ENCODE measurements at regions not wholly inside any gene's neighbourhood (a gene's known extent, or its start where the extent isn't known, plus 50 kb on each side); places are given as distances from the start of the nearest gene placed in this dataset.

DNA sequence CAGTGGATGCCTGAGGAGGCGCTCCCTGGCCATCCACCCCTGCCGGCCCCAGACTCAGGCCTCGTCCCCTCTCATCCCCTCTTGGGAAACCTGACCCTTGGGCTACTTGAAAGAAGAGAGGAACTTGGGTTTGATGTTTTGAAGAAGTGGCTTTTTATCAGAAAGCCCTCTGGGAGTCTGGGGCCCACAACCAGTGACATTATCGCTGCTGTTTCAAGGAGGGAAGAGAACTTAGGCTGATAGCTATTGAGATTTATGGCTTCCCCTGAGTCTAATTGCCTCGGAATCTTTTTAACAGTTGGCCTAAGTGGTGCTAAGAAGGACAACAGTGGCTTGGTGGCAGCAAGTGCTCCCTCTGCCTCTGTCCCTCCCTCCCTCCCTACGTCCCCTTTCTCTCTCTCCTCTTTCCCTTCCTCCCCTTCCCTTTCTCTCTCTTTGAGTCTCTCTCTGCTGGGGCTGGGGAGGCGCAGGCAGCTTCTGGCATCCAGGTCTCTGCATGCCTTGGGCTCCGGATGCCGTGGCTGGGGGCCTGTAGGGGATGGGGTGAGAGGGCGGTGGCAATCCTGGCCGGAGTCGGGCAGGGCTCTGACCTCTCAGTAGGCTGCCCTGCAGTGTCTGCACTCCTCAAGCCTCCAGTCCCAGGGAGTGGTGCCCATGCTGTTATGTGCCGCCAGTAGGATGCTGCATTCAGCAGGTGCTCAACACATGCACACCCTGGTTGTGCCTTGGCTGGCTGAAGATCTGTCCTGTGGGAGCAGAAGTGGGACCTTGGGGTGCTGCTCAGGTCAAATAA lies 49.6 kb upstream of the RXRA start:
- DNase-seq = no peak
